ENCODE measurements at regions not wholly inside any gene's neighbourhood (a gene's known extent, or its start where the extent isn't known, plus 50 kb on each side); places are given as distances from the start of the nearest gene placed in this dataset.

DNA sequence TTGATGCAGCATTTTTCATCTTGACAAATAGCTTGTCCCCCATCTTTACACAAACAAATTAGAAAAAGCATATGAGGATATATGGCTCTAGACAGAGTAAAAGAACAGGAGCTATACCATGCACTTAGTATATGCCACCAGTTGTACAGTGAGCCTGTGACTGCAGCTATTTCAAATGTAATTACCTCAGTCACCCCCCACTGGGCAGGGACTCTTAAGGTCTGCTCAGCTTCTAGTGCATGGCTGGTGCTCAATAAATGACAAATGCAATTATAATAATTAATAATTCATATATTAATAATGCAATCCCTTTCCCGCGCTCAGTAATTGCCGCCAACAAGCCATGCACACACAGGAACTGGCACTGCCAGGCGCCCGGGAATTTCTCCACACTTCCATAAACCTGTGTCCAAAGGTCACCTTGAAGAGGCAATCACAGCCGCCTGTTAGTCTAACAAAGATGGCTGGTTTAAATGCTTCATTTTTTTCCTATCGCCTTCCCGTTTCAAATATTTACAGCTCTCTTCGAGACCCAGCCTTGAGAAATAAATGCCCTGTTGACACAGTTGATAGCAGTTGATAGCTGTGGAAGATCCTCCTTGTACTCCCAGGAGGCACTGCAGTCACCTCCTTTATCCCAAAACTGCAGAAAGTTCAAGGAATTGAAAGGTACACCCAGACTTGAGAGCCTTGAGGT lies 156.6 kb downstream of the INO80D start:
- no peaks in the 10 kb centered on the region for H3K9me3 ChIP-seq
- TF ChIP-seq, protein P1, sequence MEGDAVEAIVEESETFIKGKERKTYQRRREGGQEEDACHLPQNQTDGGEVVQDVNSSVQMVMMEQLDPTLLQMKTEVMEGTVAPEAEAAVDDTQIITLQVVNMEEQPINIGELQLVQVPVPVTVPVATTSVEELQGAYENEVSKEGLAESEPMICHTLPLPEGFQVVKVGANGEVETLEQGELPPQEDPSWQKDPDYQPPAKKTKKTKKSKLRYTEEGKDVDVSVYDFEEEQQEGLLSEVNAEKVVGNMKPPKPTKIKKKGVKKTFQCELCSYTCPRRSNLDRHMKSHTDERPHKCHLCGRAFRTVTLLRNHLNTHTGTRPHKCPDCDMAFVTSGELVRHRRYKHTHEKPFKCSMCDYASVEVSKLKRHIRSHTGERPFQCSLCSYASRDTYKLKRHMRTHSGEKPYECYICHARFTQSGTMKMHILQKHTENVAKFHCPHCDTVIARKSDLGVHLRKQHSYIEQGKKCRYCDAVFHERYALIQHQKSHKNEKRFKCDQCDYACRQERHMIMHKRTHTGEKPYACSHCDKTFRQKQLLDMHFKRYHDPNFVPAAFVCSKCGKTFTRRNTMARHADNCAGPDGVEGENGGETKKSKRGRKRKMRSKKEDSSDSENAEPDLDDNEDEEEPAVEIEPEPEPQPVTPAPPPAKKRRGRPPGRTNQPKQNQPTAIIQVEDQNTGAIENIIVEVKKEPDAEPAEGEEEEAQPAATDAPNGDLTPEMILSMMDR (IDR thresholded peaks at IDR 0.05): no peak
- H3K4me3 ChIP-seq: no peak overlapping the region
- intact Hi-C loops (cut with DNase I): no loop called here
- H3K4me1 ChIP-seq: peaks cover 25% of the 10 kb centered on the region
- peaks cover 5% of the 10 kb centered on the region for H3K27me3 ChIP-seq (ENCODE audit: low read depth)
- ATAC-seq (no peak), DNase-seq (no peak)
- no peak overlapping the region for H3K27ac ChIP-seq
- no peaks in the 10 kb centered on the region for H3K36me3 ChIP-seq

DNA sequence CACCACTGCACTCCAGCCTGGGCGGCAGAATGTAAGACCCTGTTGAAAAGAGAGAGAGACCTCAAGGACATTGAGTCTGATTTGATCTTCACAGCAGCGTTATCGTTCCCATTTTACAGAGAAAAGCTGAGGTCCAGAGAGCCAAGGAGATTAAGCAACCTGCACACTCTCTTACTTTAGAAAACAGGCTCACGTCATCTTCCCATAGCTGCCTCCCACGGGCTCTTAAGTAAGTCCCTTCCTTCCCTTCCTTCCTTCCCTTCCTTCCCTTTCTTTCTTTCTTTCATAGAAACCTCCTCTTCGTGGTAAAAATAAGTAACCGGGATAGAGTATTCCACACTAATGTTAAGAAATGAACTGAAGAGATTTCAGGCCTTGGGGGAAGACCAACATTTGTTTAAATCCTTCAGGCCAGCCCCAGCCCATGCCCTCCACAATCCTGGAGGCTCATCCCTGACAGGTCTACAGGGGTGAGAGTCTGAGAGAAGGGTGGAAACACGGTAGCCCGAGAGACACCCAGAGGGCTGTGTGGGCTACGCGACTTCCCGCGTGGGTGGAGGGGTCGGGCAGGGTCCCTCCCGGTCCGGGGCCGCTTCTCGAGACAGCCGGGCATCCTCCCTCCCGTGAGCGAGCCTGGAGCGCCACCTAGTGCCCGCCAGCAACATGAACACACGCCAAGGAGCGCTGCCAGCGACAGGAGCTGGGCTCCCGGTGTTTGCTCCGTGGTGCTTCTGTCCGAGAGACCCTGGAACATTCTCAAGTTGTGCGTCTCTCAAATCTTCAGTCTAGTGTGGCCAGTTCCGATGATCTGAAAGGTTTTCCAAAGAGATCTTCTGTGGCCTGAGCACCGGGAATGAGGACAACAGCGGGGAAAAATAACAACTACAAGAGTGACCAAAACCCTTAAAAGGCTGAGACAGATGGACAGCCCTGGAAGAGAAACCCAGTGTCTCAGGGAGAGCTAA lies 160.3 kb downstream of the INO80D start:
- intact Hi-C loops (cut with DNase I): no loop called here
- TF ChIP-seq, protein P1 (IDR thresholded peaks at IDR 0.05): peak; percentile 95
- peak overlapping the region; percentile 25 for H3K4me3 ChIP-seq
- H3K27me3 ChIP-seq (ENCODE audit: low read depth): peaks cover 5% of the 10 kb centered on the region
- peak; percentile 93 to 94 for ATAC-seq
- no peak overlapping the region for H3K27ac ChIP-seq
- no peaks in the 10 kb centered on the region for H3K36me3 ChIP-seq
- DNase-seq: peak; percentile 87
- H3K9me3 ChIP-seq: no peaks in the 10 kb centered on the region
- peaks cover 21% of the 10 kb centered on the region for H3K4me1 ChIP-seq

DNA sequence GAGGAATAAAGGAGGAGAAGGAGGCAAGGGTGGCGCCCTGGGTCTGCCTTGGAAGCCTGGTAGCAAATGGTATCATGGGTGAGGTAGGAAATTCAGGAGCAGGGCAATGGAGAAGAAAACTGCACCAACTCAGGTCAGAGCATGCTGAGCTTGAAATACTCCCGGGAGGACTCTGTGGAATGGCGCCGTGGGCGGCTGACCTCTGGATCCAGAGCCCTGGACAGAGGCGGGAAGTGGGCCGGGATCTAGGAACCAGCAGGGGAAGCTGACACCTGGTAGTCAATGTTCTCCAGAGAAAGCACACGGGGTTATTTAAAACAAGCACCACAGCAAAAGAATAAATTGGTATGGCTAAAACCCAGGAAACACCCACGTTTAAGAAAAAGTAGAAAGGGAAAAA lies 161.3 kb downstream of the INO80D start:
- Histone ChIP-seq H3K9me3 (no peaks in the 10 kb centered on the region), H3K36me3 (no peaks in the 10 kb centered on the region), H3K27me3 (ENCODE audit: low read depth) (peaks cover 5% of the 10 kb centered on the region), H3K4me1 (peaks cover 11% of the 10 kb centered on the region), H3K27ac (no peak overlapping the region), H3K4me3 (no peak overlapping the region)
- intact Hi-C loops (cut with DNase I): no loop called here
- ATAC-seq (no peak), DNase-seq (no peak)
- TF ChIP-seq, protein P1 (IDR thresholded peaks at IDR 0.05): no peak

DNA sequence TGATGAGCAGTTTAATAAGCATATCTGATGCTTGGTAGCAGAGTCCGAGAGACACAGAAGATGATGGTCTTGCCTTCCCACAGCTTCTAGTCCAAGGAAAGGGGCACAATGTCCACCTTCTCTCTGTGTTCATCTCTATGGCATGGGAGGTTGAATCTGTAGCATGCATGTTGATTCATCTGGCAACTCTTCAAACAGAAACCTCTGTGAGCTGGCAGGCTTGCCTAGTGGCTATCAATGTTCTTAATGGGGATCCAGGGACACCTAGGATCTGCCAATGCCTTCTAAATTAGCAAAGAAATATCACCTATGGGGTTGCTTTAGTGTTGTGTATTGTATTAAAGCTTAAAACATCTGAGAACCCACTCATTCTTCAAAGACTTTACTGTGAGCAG lies 170.8 kb downstream of the INO80D start:
- TF ChIP-seq, protein P1 (IDR thresholded peaks at IDR 0.05): no peak
- Histone ChIP-seq H3K27ac (no peak overlapping the region), H3K36me3 (no peaks in the 10 kb centered on the region), H3K27me3 (ENCODE audit: low read depth) (no peaks in the 10 kb centered on the region), H3K9me3 (no peaks in the 10 kb centered on the region), H3K4me1 (no peaks in the 10 kb centered on the region), H3K4me3 (no peak overlapping the region)
- DNase-seq: no peak
- intact Hi-C loops (cut with DNase I): no loop called here
- no peak for ATAC-seq

DNA sequence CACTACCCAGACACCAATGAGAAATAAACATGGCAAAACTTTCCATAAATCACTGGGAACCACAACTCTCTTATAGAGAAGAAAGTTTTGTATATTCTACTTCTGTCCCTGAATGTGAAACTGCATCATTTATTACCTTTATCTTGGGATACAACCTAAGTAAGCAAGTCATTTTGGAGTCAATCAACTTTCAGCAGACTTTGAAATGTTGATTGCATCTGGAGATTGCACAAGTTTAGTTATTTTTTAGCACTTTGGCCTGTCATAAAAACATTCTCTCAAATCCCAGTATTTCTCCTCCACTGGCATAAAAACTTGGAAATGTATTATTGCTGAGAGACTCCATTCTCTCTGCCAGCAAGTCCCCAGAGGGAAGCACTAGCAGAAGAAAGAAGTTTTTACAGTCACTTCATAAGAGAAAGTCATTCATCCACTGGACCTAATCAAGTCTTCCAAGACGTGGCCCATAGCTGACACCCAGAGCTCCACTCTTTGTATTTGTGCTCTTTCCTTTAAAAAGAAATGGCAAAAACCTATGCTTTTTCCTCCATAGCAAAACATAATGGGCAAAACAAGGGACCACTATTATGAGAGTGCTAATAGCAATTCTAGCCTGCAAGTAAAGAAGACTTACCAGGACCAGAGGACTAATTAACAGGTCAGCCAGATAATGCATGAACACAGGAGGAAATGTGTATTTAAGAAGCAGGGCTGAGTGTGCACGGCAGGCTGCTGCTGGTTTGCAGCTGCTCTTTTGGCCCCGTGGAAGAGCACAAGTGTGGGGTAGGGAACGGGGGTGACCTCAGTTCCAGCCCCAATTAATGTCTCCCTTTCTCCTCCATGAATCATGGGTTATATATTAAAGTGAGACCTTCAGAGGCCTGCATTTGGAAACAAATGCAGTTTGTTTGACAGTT lies 171.5 kb downstream of the INO80D start:
- H3K9me3 ChIP-seq: no peaks in the 10 kb centered on the region
- no peaks in the 10 kb centered on the region for H3K36me3 ChIP-seq
- intact Hi-C loops (cut with DNase I): no loop called here
- DNase-seq (no peak), ATAC-seq (no peak)
- H3K27me3 ChIP-seq (ENCODE audit: low read depth): no peaks in the 10 kb centered on the region
- H3K27ac ChIP-seq: no peak overlapping the region
- TF ChIP-seq, protein P1 (IDR thresholded peaks at IDR 0.05): no peak
- H3K4me1 ChIP-seq: no peaks in the 10 kb centered on the region
- no peak overlapping the region for H3K4me3 ChIP-seq

Measured in lower lobe of right lung (tissue), 2 donors.